ENCODE measurements at regions not wholly inside any gene's neighbourhood (a gene's known extent, or its start where the extent isn't known, plus 50 kb on each side); places are given as distances from the start of the nearest gene placed in this dataset.

DNA sequence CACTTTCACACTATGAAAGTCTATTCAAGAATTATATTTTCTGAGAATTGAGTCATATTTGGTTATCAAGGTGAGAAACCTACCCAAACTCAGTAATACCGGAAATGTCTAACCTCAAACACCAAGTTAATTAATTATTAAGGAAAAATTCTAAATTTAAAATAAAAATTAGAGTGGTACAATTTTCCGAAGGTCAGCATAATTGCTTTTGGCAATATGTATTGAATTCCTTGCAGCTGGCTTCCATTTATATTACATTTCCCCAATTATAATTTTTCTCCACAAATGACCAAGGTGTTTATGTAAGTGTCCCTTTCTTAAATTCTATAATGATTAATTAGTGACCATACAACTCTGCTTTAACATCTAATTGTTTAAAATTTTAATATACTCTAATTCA, 316.0 kb upstream of the IRAK1BP1 start:
- TF ChIP-seq, protein P1, sequence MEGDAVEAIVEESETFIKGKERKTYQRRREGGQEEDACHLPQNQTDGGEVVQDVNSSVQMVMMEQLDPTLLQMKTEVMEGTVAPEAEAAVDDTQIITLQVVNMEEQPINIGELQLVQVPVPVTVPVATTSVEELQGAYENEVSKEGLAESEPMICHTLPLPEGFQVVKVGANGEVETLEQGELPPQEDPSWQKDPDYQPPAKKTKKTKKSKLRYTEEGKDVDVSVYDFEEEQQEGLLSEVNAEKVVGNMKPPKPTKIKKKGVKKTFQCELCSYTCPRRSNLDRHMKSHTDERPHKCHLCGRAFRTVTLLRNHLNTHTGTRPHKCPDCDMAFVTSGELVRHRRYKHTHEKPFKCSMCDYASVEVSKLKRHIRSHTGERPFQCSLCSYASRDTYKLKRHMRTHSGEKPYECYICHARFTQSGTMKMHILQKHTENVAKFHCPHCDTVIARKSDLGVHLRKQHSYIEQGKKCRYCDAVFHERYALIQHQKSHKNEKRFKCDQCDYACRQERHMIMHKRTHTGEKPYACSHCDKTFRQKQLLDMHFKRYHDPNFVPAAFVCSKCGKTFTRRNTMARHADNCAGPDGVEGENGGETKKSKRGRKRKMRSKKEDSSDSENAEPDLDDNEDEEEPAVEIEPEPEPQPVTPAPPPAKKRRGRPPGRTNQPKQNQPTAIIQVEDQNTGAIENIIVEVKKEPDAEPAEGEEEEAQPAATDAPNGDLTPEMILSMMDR (IDR thresholded peaks at IDR 0.05), result no peak
- TF ChIP-seq POLR2AphosphoS5 (IDR thresholded peaks at IDR 0.05), result no peak
- TF ChIP-seq POLR2A (IDR thresholded peaks at IDR 0.05), result no peak
- TF ChIP-seq EP300 (IDR thresholded peaks at IDR 0.05), result no peak
